Gastroesophageal sphincter (tissue), 3 donors: ENCODE measurements at regions not wholly inside any gene's neighbourhood (a gene's known extent, or its start where the extent isn't known, plus 50 kb on each side); places are given as distances from the start of the nearest gene placed in this dataset.

Experiments
- CTCF ChIP-seq, 4 experiments: fragments of 200-600 bp in 2 of 4; fragments of 450-650 bp in 2 of 4; sonication (generic) in 1 of 4; IDR thresholded peaks; one replicate each; pipeline ENCODE4 v1.5.1; 2017 to 2019; ENCODE audit warnings: antibody characterized with exemption in 4 of 4, mild to moderate bottlenecking in 2 of 4, moderate library complexity in 2 of 4
- POLR2A ChIP-seq, 2 donors: fragments of 450-650 bp; IDR thresholded peaks; one replicate each; pipeline ENCODE4 v1.6.1; 2017; ENCODE audit warnings: antibody characterized with exemption in 2 of 2, mild to moderate bottlenecking in 2 of 2, moderate library complexity in 1 of 2
- POLR2AphosphoS5 ChIP-seq: sonication (generic); formaldehyde crosslinking; IDR thresholded peaks from one replicate; pipeline ENCODE4 v1.6.1; 2017; ENCODE audit warnings: antibody characterized with exemption

GRCh38 chr6:21773576-21773968 is 180.0 kb downstream of the SOX4 start:
- TF ChIP-seq CTCF (IDR thresholded peaks at IDR 0.05), result no peak
- TF ChIP-seq POLR2AphosphoS5, result no peak
- no peak for TF ChIP-seq POLR2A (IDR thresholded peaks at IDR 0.05)
